Endothelial cell of umbilical vein (primary cell): ENCODE measurements at regions not wholly inside any gene's neighbourhood (a gene's known extent, or its start where the extent isn't known, plus 50 kb on each side); places are given as distances from the start of the nearest gene placed in this dataset.
A peak's percentile ranks its signal among the peaks of the same experiment; 100 is the strongest.

Source experiments
- BruUV-seq: library from RNA; stranded (reverse); fragments of 400-500 nt; replicated peaks from 2 replicates; lab custom pipeline; 2021; lab: Mats Ljungman, UMichigan
- CTCF ChIA-PET: fragments of 300-600, 350-600 bp; sonication (Branson Sonifier 250); formaldehyde crosslinking; loops from one replicate; lab custom pipeline; 2021; ENCODE audit warnings: antibody characterized with exemption, inconsistent platforms; lab: Charles Lee
- POLR2A ChIA-PET: fragments of 300-600, 350-600 bp; sonication (Branson Sonifier 250); formaldehyde crosslinking; loops from one replicate; lab custom pipeline; 2021; ENCODE audit warnings: antibody characterized with exemption, inconsistent platforms; lab: Charles Lee
- DNase-seq: peaks from one replicate; pipeline ENCODE4 v3.0.0-alpha.2; 2011; ENCODE audit warnings: low read depth, low spot score
- FAIRE-seq: peaks from 2 replicates; lab custom pipeline; 2011; peaks lifted over from hg19 to GRCh38; lab: Jason Lieb, UNC
- H2AFZ ChIP-seq: 2 replicates; pipeline ENCODE4 v1.6.0; 2012; ENCODE audit warnings: low read depth, low read length, control low read depth, inconsistent platforms
- H3K27ac ChIP-seq: 2 replicates; pipeline ENCODE4 v1.5.1; 2011; ENCODE audit warnings: low read depth, mild to moderate bottlenecking, control low read depth, low read length, moderate library complexity; ENCODE audit not compliant: insufficient read depth
- H3K27me3 ChIP-seq, 2 experiments: 2 replicates each; pipeline versions ENCODE4 v1.6.0 to v1.6.1; 2011; ENCODE audit warnings: low read length in 2 of 2, mixed read lengths in 1 of 2; ENCODE audit not compliant: control insufficient read depth in 2 of 2, insufficient read depth in 2 of 2
- H3K36me3 ChIP-seq, 2 experiments: 2 replicates in 1 of 2; 3 replicates in 1 of 2; pipeline ENCODE4 v1.5.1; 2011; ENCODE audit warnings: low read length in 2 of 2, mild to moderate bottlenecking in 1 of 2, moderate library complexity in 1 of 2; ENCODE audit not compliant: control insufficient read depth in 2 of 2, insufficient read depth in 2 of 2; ENCODE audit errors: extremely low read depth in 1 of 2
- H3K4me1 ChIP-seq: 3 replicates; pipeline ENCODE4 v1.5.1; 2011; ENCODE audit warnings: mild to moderate bottlenecking, low read length; ENCODE audit not compliant: control insufficient read depth, insufficient read depth; ENCODE audit errors: extremely low read depth
- H3K4me2 ChIP-seq: 2 replicates; pipeline ENCODE4 v1.6.1; 2011; ENCODE audit warnings: low read length, control low read depth, mixed read lengths; ENCODE audit not compliant: insufficient read depth
- H3K4me3 ChIP-seq, 3 experiments: fragments of 200-600 bp in 1 of 3; sonication (generic), shearing (Covaris generic) in 1 of 3; replicated peaks in 1 of 3; 2 replicates each; pipeline ENCODE4 v1.5.1; 2011 to 2016; ENCODE audit warnings: control low read depth in 3 of 3, low read length in 3 of 3, mild to moderate bottlenecking in 2 of 3, inconsistent platforms in 1 of 3, low read depth in 1 of 3, moderate library complexity in 1 of 3; ENCODE audit not compliant: insufficient read depth in 1 of 3
- H3K79me2 ChIP-seq: 2 replicates; pipeline ENCODE4 v1.6.0; 2012; ENCODE audit warnings: low read length, inconsistent platforms; ENCODE audit not compliant: control insufficient read depth, insufficient read depth
- H3K9ac ChIP-seq: replicated peaks from 2 replicates; pipeline ENCODE3; 2011; ENCODE audit warnings: low read length, control low read depth; ENCODE audit not compliant: insufficient read depth; ENCODE audit errors: extremely low read depth
- H3K9me1 ChIP-seq: replicated peaks from 3 replicates; pipeline ENCODE4 v1.6.0; 2011; ENCODE audit warnings: mild to moderate bottlenecking, low read length; ENCODE audit not compliant: control insufficient read depth, insufficient read depth; ENCODE audit errors: extremely low read depth
- H3K9me3 ChIP-seq: replicated peaks from 2 replicates; pipeline ENCODE4 v1.5.1; 2012; ENCODE audit warnings: low read length, inconsistent platforms; ENCODE audit not compliant: control insufficient read depth, insufficient read depth
- H4K20me1 ChIP-seq: replicated peaks from 2 replicates; pipeline ENCODE3; 2011; ENCODE audit warnings: mild to moderate bottlenecking, low read length; ENCODE audit not compliant: control insufficient read depth, insufficient read depth; ENCODE audit errors: extremely low read depth
- EZH2 ChIP-seq: IDR thresholded peaks from 2 replicates; pipeline ENCODE4 v1.6.1; 2012; ENCODE audit warnings: borderline replicate concordance, low read depth, mild to moderate bottlenecking, moderate library complexity, low read length, inconsistent platforms; ENCODE audit not compliant: severe bottlenecking
- FOS ChIP-seq: IDR thresholded peaks from 2 replicates; pipeline ENCODE4 v1.6.1; 2011; ENCODE audit warnings: mild to moderate bottlenecking, low read length, moderate library complexity, borderline replicate concordance; ENCODE audit not compliant: insufficient read depth
- GATA2 ChIP-seq: IDR thresholded peaks from 2 replicates; pipeline ENCODE4 v1.7.0; 2011; ENCODE audit warnings: low read depth, mild to moderate bottlenecking, moderate library complexity, mixed read lengths, low read length; ENCODE audit not compliant: insufficient read length, insufficient read depth
- JUN ChIP-seq: IDR thresholded peaks from 2 replicates; pipeline ENCODE4 v1.6.1; 2011; ENCODE audit warnings: borderline replicate concordance, low read depth; ENCODE audit not compliant: insufficient read length, insufficient read depth
- MYC ChIP-seq: IDR thresholded peaks from one replicate; pipeline ENCODE4 v1.6.1; 2011; ENCODE audit warnings: mild to moderate bottlenecking, low read depth, low read length
- POLR2A ChIP-seq: IDR thresholded peaks from 2 replicates; pipeline ENCODE4 v1.6.1; 2012; ENCODE audit warnings: low read depth, mild to moderate bottlenecking, control low read depth, low read length
- POLR2AphosphoS5 ChIP-seq: IDR thresholded peaks from 2 replicates; pipeline ENCODE4 v1.6.1; 2012; ENCODE audit warnings: low read depth, mild to moderate bottlenecking, control low read depth, low read length, moderate library complexity; ENCODE audit not compliant: insufficient read depth
- dilution Hi-C: fragments of 300-500 bp; cut with MboI; formaldehyde crosslinking; loops from one replicate; pipeline ENCODE4 v1.15.0; 2019; ENCODE audit warnings: low sequenced_read_pairs; ENCODE audit not compliant: extremely low pct_ligation_motif_present
- intact Hi-C: fragments of 100-400 bp; cut with micrococcal nuclease; formaldehyde crosslinking; loops from one replicate; pipeline ENCODE4 v1.10.0; 2022
- TF ChIP-seq, protein P1 (sequence below): IDR thresholded peaks from 2 replicates; pipeline ENCODE4 v1.6.1; 2011; ENCODE audit not compliant: insufficient read depth, insufficient read length
- TF ChIP-seq, protein P2 (sequence below), 2 donors: IDR thresholded peaks; 1 replicate in 1 of 2; 2 replicates in 1 of 2; pipeline ENCODE4 v1.5.1; 2011; ENCODE audit warnings: low read length in 2 of 2, mild to moderate bottlenecking in 2 of 2, moderate library complexity in 2 of 2, control low read depth in 1 of 2, inconsistent platforms in 1 of 2, low read depth in 1 of 2; ENCODE audit not compliant: insufficient read depth in 1 of 2; ENCODE audit errors: extremely low read depth in 1 of 2

- Histone ChIP-seq H2AFZ (no peak overlapping the region), H3K27ac (no peak overlapping the region), H3K4me3 (no peak overlapping the region), H3K4me2 (peak overlapping the region; percentile 9), H3K9me1 (no peaks in the 10 kb centered on the region), H3K9ac (no peak overlapping the region), H3K36me3 (no peaks in the 10 kb centered on the region), H3K4me1 (peaks cover 21% of the 10 kb centered on the region), H4K20me1 (no peaks in the 10 kb centered on the region), H3K79me2 (no peaks in the 10 kb centered on the region), H3K27me3 (no peaks in the 10 kb centered on the region), H3K9me3 (no peaks in the 10 kb centered on the region)
- intact Hi-C loops: no loop called here
- peak; percentile 67 for FAIRE-seq
- dilution Hi-C loops: no loop called here
- peak; percentile 82 for TF ChIP-seq GATA2
- peak; percentile 87 for TF ChIP-seq FOS
- no peak for TF ChIP-seq POLR2A
- peak; percentile 73 for DNase-seq
- CTCF ChIA-PET: interaction anchor here (1.0 kb wide), 1 partner anchor 43 kb away, joined by 3 read pairs; no protein-coding TSS in a partner anchor
- POLR2A ChIA-PET: no interaction called here
- no TSS peak for BruUV-seq
Observed at GRCh38 chr9:6098431-6098830, 83.0 kb upstream of the RANBP6 start.

DNA sequence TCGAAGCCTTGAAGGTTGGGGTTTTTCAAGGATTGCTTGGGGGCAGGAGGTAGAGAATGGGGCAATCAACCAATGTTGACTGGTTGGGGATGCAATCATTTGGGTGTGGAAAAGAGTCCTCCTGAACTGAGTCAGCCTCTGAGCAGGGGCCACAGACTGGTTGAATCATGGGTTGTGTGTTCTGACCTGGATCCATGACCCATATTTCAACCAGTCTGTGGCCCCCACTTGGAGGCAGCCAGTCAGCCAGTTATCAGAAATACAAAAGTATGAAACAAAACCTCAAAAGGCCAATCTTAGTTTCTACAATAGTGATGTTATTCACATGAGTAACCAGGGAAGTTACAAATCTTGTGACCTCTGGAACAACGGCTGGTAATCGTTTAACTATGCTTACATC is 81.4 kb upstream of the RANBP6 start:
- no peak for FAIRE-seq

More for the DNA sequence above, 81.4 kb upstream of the RANBP6 start:
- no peaks in the 10 kb centered on the region for H3K9me1 ChIP-seq
- peaks cover 15% of the 10 kb centered on the region for H3K4me1 ChIP-seq
- H3K9ac ChIP-seq: no peak overlapping the region
- no peaks in the 10 kb centered on the region for H3K79me2 ChIP-seq
- H4K20me1 ChIP-seq: no peaks in the 10 kb centered on the region
- H2AFZ ChIP-seq: no peak overlapping the region
- no peak overlapping the region for H3K27ac ChIP-seq
- no peak overlapping the region for H3K4me3 ChIP-seq
- no TSS peak for BruUV-seq
- intact Hi-C loops: no loop called here
- H3K36me3 ChIP-seq: no peaks in the 10 kb centered on the region
- dilution Hi-C loops: no loop called here
- no peaks in the 10 kb centered on the region for H3K27me3 ChIP-seq
- CTCF ChIA-PET: interaction anchor here (1.5 kb wide), 1 partner anchor 18 kb away, joined by 3 read pairs; no protein-coding TSS in a partner anchor
- H3K9me3 ChIP-seq: no peaks in the 10 kb centered on the region
- DNase-seq: peak; percentile 26
- POLR2A ChIA-PET: no interaction called here
- TF ChIP-seq, protein P1, sequence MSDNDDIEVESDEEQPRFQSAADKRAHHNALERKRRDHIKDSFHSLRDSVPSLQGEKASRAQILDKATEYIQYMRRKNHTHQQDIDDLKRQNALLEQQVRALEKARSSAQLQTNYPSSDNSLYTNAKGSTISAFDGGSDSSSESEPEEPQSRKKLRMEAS: no peak
- TF ChIP-seq POLR2AphosphoS5 (no peak), MYC (no peak), GATA2 (no peak), POLR2A (no peak), FOS (no peak), EZH2 (no peak), JUN (no peak)
- TF ChIP-seq, protein P2, sequence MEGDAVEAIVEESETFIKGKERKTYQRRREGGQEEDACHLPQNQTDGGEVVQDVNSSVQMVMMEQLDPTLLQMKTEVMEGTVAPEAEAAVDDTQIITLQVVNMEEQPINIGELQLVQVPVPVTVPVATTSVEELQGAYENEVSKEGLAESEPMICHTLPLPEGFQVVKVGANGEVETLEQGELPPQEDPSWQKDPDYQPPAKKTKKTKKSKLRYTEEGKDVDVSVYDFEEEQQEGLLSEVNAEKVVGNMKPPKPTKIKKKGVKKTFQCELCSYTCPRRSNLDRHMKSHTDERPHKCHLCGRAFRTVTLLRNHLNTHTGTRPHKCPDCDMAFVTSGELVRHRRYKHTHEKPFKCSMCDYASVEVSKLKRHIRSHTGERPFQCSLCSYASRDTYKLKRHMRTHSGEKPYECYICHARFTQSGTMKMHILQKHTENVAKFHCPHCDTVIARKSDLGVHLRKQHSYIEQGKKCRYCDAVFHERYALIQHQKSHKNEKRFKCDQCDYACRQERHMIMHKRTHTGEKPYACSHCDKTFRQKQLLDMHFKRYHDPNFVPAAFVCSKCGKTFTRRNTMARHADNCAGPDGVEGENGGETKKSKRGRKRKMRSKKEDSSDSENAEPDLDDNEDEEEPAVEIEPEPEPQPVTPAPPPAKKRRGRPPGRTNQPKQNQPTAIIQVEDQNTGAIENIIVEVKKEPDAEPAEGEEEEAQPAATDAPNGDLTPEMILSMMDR (IDR thresholded peaks at IDR 0.05; ENCODE audit: extremely low read depth in 1 of 2, insufficient read depth in 1 of 2, low read depth in 1 of 2, low read length in 2 of 2): no peak
- H3K4me2 ChIP-seq: no peak overlapping the region
